Neural cell (in vitro differentiated cells): ENCODE measurements at regions not wholly inside any gene's neighbourhood (a gene's known extent, or its start where the extent isn't known, plus 50 kb on each side); places are given as distances from the start of the nearest gene placed in this dataset.

Experiments used
- H2AFZ ChIP-seq: fragments of 200-600, 300-800 bp; sonication (generic), shearing (Covaris generic); 2 replicates; pipeline ENCODE4 v1.6.0; 2014; ENCODE audit warnings: low read depth, mild to moderate bottlenecking, antibody characterized with exemption, low read length, moderate library complexity
- H3F3A ChIP-seq: fragments of 200-600 bp; shearing (Covaris generic); 2 replicates; pipeline ENCODE4 v1.6.1; 2016; ENCODE audit warnings: mild to moderate bottlenecking, moderate library complexity, mixed read lengths, antibody characterized with exemption, low read length; ENCODE audit not compliant: insufficient read depth, poor library complexity, severe bottlenecking
- H3K27ac ChIP-seq: fragments of 200-600, 300-800 bp; sonication (generic), shearing (Covaris generic); 2 replicates; pipeline ENCODE4 v1.5.1; 2014; ENCODE audit warnings: mild to moderate bottlenecking, low read length, moderate library complexity
- H3K27me3 ChIP-seq: fragments of 300-800, 200-600 bp; sonication (generic), shearing (Covaris generic); 2 replicates; pipeline ENCODE4 v1.6.0; 2014; ENCODE audit warnings: mild to moderate bottlenecking, low read depth, low read length, moderate library complexity; ENCODE audit not compliant: insufficient read depth
- H3K36me3 ChIP-seq: fragments of 300-800, 200-600 bp; sonication (generic), shearing (Covaris generic); 2 replicates; pipeline ENCODE4 v1.5.1; 2014; ENCODE audit warnings: mild to moderate bottlenecking, antibody characterized with exemption, low read length, moderate library complexity; ENCODE audit not compliant: insufficient read depth
- H3K4me2 ChIP-seq: fragments of 300-800, 200-600 bp; sonication (generic), shearing (Covaris generic); 2 replicates; pipeline ENCODE4 v1.6.0; 2014; ENCODE audit warnings: mild to moderate bottlenecking, low read length
- H3K4me3 ChIP-seq: fragments of 300-800, 200-600 bp; sonication (generic), shearing (Covaris generic); 2 replicates; pipeline ENCODE4 v1.5.1; 2014; ENCODE audit warnings: mild to moderate bottlenecking, low read length, moderate library complexity
- H3K79me2 ChIP-seq: fragments of 200-600 bp; shearing (Covaris generic); replicated peaks from 2 replicates; pipeline ENCODE4 v1.6.0; 2014; ENCODE audit warnings: mild to moderate bottlenecking, low read length, moderate library complexity; ENCODE audit not compliant: insufficient read depth
- H3K9ac ChIP-seq: fragments of 300-800, 200-600 bp; sonication (generic), shearing (Covaris generic); 2 replicates; pipeline ENCODE4 v1.6.1; 2016; ENCODE audit warnings: mild to moderate bottlenecking, low read length, mixed read lengths
- H3K9me2 ChIP-seq: fragments of 200-600 bp; shearing (Covaris generic); 2 replicates; pipeline ENCODE4 v1.6.1; 2016; ENCODE audit warnings: mild to moderate bottlenecking, low read length, mixed read lengths; ENCODE audit not compliant: insufficient read depth
- H3K9me3 ChIP-seq: fragments of 200-600, 300-800 bp; sonication (generic), shearing (Covaris generic); 2 replicates; pipeline ENCODE4 v1.6.1; 2016; ENCODE audit warnings: mild to moderate bottlenecking, mixed run types, low read length, moderate library complexity, mixed read lengths
- H4K20me1 ChIP-seq: fragments of 200-600 bp; shearing (Covaris generic); 2 replicates; pipeline ENCODE4 v1.6.1; 2016; ENCODE audit warnings: mild to moderate bottlenecking, mixed run types; ENCODE audit not compliant: insufficient read depth
- EP300 ChIP-seq: fragments of 450-650 bp; conservative IDR thresholded peaks from 2 replicates; pipeline ENCODE4 v1.6.1; 2014; ENCODE audit warnings: antibody characterized with exemption, mild to moderate bottlenecking, moderate library complexity; ENCODE audit not compliant: poor library complexity, severe bottlenecking
- EZH2 ChIP-seq: fragments of 200-600, 300-800 bp; shearing (Covaris generic), sonication (generic); IDR thresholded peaks from 2 replicates; pipeline ENCODE4 v1.6.1; 2014; ENCODE audit warnings: antibody characterized with exemption, low read length, borderline replicate concordance, mild to moderate bottlenecking; ENCODE audit not compliant: insufficient read depth, poor library complexity, severe bottlenecking
- MXI1 ChIP-seq: fragments of 450-650 bp; conservative IDR thresholded peaks from 2 replicates; pipeline ENCODE4 v1.6.1; 2014; ENCODE audit warnings: antibody characterized with exemption, mild to moderate bottlenecking; ENCODE audit not compliant: poor library complexity, severe bottlenecking
- POLR2AphosphoS5 ChIP-seq: IDR thresholded peaks from 2 replicates; pipeline ENCODE4 v1.6.1; 2012
- RAD21 ChIP-seq: fragments of 450-650 bp; conservative IDR thresholded peaks from 2 replicates; pipeline ENCODE4 v1.6.1; 2014; ENCODE audit warnings: antibody characterized with exemption, mild to moderate bottlenecking, moderate library complexity
- REST ChIP-seq: IDR thresholded peaks from 2 replicates; pipeline ENCODE4 v1.6.1; 2012; ENCODE audit warnings: borderline replicate concordance
- SMC3 ChIP-seq: fragments of 450-650 bp; conservative IDR thresholded peaks from 2 replicates; pipeline ENCODE4 v1.6.1; 2014; ENCODE audit warnings: antibody characterized with exemption, mild to moderate bottlenecking, moderate library complexity; ENCODE audit not compliant: poor library complexity
- TAF1 ChIP-seq: IDR thresholded peaks from 2 replicates; pipeline ENCODE4 v1.6.1; 2012; ENCODE audit warnings: low read depth
- TF ChIP-seq, protein P1 (sequence below): fragments of 450-650 bp; IDR thresholded peaks from 2 replicates; pipeline ENCODE4 v1.5.1; 2014; ENCODE audit warnings: antibody characterized with exemption, mild to moderate bottlenecking, moderate library complexity; ENCODE audit not compliant: poor library complexity, severe bottlenecking

DNA sequence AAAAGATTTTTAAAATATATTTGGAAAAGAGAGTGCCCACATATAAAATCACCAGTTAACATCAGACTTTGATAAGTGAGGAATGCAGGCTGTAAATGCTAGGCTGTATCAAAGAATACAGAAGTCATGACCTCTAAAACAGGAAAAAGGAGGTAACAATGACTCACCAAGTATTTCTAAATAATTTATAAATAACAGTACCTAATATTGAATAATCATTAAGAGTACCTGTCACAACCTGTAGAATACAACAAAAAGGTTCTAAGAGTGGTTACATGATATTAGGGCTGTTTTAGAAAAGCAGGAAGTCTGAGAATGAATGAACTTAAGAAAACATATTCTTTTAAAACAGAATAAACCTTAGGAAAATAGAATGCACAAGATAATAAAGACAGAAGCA is 173.1 kb upstream of the CST7 start:
- TF ChIP-seq SMC3 = no peak

DNA sequence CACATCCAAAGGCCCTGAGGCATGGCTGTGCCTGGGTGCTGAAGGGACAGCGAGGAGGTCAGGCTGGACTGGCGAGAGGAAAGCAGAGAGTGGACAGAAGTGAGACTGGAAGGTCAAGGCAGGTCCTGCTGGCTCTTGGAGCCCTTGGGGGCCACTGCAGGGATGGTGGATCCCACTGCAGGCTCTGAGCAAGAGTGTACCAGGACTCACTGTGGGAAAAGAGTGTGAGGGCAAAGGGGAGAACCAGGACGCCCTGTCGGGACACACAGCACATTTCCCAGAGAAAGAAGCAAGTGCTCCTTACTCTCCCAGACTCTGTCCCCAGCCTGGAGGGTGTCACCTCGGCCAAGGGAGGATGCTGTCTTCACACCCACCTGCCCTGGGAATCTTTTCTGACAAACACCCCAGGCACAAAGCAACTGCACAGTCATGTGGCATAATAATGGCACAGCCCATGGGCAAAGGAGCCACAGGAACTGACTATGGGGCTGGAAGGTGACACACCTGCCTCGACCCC is 172.3 kb upstream of the CST7 start:
- Histone ChIP-seq H3K36me3 (no peaks in the 10 kb centered on the region), H3K4me2 (no peak overlapping the region), H3K9ac (no peak overlapping the region), H4K20me1 (no peaks in the 10 kb centered on the region), H3K4me3 (no peak overlapping the region), H3K9me2 (no peaks in the 10 kb centered on the region), H2AFZ (no peak overlapping the region), H3F3A (no peaks in the 10 kb centered on the region), H3K9me3 (no peaks in the 10 kb centered on the region), H3K27me3 (no peaks in the 10 kb centered on the region), H3K79me2 (no peaks in the 10 kb centered on the region), H3K27ac (no peak overlapping the region)
- TF ChIP-seq POLR2AphosphoS5 (no peak), EP300 (no peak), TAF1 (no peak), REST (no peak), MXI1 (no peak), SMC3 (no peak), EZH2 (no peak), RAD21 (no peak)
- TF ChIP-seq, protein P1, sequence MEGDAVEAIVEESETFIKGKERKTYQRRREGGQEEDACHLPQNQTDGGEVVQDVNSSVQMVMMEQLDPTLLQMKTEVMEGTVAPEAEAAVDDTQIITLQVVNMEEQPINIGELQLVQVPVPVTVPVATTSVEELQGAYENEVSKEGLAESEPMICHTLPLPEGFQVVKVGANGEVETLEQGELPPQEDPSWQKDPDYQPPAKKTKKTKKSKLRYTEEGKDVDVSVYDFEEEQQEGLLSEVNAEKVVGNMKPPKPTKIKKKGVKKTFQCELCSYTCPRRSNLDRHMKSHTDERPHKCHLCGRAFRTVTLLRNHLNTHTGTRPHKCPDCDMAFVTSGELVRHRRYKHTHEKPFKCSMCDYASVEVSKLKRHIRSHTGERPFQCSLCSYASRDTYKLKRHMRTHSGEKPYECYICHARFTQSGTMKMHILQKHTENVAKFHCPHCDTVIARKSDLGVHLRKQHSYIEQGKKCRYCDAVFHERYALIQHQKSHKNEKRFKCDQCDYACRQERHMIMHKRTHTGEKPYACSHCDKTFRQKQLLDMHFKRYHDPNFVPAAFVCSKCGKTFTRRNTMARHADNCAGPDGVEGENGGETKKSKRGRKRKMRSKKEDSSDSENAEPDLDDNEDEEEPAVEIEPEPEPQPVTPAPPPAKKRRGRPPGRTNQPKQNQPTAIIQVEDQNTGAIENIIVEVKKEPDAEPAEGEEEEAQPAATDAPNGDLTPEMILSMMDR = no peak

More for the DNA sequence above, 173.1 kb upstream of the CST7 start:
- no peaks in the 10 kb centered on the region for H3K9me3 ChIP-seq
- H3K79me2 ChIP-seq = no peaks in the 10 kb centered on the region
- H3K9me2 ChIP-seq = no peaks in the 10 kb centered on the region
- H4K20me1 ChIP-seq = no peaks in the 10 kb centered on the region
- H3F3A ChIP-seq = no peaks in the 10 kb centered on the region
- H3K27ac ChIP-seq = no peak overlapping the region
- no peak overlapping the region for H3K9ac ChIP-seq
- H2AFZ ChIP-seq = no peak overlapping the region
- H3K36me3 ChIP-seq = no peaks in the 10 kb centered on the region
- H3K4me2 ChIP-seq = no peak overlapping the region
- no peaks in the 10 kb centered on the region for H3K27me3 ChIP-seq
- H3K4me3 ChIP-seq = no peak overlapping the region

GRCh38 chr20:24777746-24778145 is 171.3 kb upstream of the CST7 start:
- H3K9ac ChIP-seq = no peak overlapping the region
- H3K79me2 ChIP-seq = no peaks in the 10 kb centered on the region
- TF ChIP-seq EZH2 (no peak), EP300 (no peak), TAF1 (no peak), POLR2AphosphoS5 (no peak), REST (no peak), SMC3 (no peak), RAD21 (no peak), MXI1 (no peak)
- TF ChIP-seq, protein P1 = no peak
- H4K20me1 ChIP-seq = no peaks in the 10 kb centered on the region
- H3K9me3 ChIP-seq = no peaks in the 10 kb centered on the region
- no peaks in the 10 kb centered on the region for H3K36me3 ChIP-seq
- no peaks in the 10 kb centered on the region for H3K27me3 ChIP-seq
- no peaks in the 10 kb centered on the region for H3K9me2 ChIP-seq
- H3F3A ChIP-seq = no peaks in the 10 kb centered on the region
- H3K4me2 ChIP-seq = no peak overlapping the region
- no peak overlapping the region for H2AFZ ChIP-seq
- H3K4me3 ChIP-seq = no peak overlapping the region
- H3K27ac ChIP-seq = no peak overlapping the region
